Right ventricle myocardium inferior (tissue), 1 donor: ENCODE measurements at regions not wholly inside any gene's neighbourhood (a gene's known extent, or its start where the extent isn't known, plus 50 kb on each side); places are given as distances from the start of the nearest gene placed in this dataset.
"Not testable (repeated sequence)": the region's sequence is repeated elsewhere in the genome, so short reads cannot be mapped to it uniquely, and the experiment has no call there.

Experiments used
- ATAC-seq: fragments of 200-7000 bp; cut with Tn5 transposase; one replicate; pipeline ENCODE4 v1.9.1; 2020; ENCODE audit warnings: mild to moderate bottlenecking, moderate library complexity
- DNase-seq: peaks from one replicate; pipeline ENCODE4 v3.0.0; 2021; ENCODE audit errors: missing footprints
- intact Hi-C: fragments of 100-400 bp; cut with DNase I; formaldehyde crosslinking; loops from one replicate; pipeline ENCODE4 v1.11.0; 2022
- donor health status: DM: no; HTN: yes; CAD: no; lungs with severe emphysema.

DNA sequence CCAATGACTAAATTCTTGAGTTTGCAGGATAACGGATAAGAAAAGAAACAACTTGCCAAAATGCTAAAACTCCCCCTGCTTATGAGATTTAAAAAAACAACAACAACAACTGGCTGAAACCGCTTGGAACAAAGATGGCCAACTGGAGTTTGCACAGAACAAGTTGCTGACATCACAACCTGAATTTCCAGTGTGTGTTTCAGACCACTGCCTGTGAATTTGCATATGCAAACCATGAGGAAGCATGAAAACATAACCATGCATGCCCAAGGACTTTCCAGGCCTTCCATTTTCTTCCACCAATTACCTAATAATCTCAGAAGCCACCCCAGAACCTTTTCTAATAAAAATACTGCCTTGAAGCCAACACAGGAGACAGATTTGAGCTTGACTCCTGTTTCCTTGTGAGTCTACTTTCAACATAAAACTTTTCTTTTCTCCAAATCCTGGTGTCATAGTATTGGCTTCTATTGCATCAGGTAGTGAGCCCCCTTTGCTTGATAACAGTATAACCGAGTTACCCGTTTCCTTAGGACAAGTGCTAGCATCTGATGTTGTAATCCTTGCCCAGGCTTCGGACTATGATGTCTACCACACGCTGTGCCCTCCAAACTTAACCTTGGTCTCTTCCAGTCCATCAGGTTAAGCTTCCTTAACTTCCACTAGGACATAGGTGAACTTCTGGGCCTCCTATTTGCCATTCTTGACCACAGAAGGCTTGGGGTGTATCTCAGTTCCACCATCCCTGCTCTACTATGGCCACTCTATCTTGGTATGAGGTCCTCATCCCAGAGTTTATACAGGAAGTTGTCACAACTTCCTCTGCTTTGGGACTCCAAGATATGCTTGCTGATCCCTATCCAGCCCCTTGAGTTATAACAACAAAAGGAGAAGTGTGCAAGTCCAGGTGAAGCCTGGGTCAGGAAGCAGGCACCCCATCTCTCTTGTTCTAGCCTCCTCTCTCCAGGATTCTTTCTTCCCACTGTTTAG lies 385.5 kb upstream of the INTU start:
- DNase-seq (no peak), ATAC-seq (no peak)
- intact Hi-C loops = no loop called here

DNA sequence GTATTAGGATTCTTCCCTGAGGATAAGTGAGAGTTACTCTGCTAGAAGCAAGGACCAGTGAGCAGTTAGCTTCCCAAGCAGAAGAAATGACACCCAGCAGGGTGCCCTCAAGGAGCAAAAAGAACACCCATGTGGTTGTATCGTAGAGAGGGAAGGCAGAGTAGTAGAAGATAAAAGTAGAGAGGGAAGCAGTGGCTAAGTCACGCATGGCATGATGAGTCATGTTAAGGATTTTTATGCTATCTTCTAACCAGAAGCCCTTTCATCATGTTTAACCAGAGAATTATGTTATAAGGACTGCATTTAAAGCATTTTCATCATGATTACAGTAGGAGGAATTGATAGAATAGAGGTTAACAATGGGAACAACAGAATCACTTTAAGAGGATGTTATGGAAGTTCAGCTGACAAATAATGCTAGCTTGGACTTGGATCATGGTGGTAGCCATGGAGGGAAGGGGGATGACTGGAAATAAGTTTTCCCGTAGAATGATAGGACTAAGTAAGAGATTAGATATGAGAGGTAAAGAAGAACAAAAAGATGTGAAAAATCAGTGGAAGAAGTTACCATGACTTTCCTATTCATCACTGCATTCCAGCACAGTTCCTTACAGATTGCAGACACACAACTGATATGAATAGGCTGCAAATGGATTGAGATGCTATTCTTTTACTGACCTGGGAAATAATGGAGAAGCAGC lies 383.5 kb upstream of the INTU start:
- DNase-seq (no peak), ATAC-seq (no peak)
- intact Hi-C loops = no loop called here

DNA sequence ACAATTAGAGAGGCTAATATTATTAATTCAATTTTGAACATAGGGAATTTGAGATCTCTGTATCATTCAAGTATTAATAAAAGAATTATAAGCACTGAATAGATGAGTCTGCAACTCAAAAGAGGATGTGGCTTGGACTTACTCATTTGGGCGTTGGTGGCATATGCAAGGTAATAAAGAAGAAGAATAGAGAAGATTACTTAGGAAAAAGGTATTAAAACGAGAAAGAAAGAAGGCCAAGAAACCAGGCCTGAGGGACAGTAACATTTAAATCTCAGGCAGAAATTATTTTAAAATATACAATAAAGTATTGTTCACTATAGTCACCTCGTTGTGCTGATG lies 383.0 kb upstream of the INTU start:
- no peak for DNase-seq
- no peak for ATAC-seq
- intact Hi-C loops = no loop called here

DNA sequence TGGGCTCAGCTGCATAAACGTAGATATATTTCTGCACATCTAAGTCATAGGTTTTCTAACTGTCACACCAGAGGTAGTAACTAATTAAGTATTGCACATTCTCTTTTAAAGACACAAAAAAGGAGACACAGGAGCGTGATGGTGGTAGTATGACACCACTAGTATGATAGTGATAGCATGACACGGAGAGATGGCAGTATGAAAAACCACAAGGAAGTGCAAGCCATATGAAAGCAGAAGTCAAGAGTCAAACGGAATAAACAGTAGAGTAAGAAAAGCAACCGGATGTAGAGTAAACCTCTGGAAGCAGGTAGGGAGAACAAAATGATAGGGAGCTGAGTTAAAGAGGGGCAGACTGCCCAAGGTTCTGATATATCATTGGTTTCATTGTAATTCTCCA lies 382.2 kb upstream of the INTU start:
- DNase-seq = no peak
- no peak for ATAC-seq
- intact Hi-C loops = no loop called here

DNA sequence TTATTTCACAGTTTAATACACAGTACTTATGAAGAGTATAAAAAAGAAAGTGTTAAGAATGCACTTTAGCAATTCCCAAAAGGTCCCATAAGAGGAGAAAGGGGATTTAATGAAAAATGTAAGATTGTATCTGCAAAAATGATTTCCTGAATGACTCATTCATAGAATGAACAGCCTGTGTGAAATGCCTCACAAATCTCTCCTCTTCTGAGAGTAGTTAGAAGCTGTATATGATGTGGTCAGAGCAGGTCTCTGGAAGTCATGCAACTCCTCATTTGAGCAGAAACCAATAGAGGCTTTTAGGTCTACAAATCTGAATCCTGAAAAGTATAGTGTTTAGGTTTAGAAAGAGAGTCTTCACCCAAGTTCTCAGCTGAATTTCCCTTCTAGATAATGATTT lies 381.3 kb upstream of the INTU start:
- ATAC-seq (no peak), DNase-seq (no peak)
- intact Hi-C loops = no loop called here

DNA sequence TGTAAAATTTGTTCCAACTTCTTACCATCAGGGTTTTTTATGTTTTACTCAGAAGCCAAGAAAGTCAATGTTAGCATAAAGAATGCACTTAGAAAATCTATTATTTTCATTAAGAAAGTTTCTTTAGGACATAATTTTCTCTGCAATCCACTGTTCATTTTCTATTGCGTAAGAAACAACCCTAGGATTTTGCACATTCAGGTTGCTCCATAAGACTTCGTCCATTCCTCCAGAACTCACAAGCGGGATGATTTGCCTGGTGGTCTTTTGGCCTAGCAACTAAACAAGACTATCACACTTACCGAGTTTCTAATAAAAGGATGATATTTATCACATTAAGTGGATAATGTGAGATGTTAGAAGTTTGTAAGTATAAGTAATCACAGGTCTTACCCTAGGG lies 376.3 kb upstream of the INTU start:
- no peak for DNase-seq
- intact Hi-C loops = no loop called here
- no peak for ATAC-seq

DNA sequence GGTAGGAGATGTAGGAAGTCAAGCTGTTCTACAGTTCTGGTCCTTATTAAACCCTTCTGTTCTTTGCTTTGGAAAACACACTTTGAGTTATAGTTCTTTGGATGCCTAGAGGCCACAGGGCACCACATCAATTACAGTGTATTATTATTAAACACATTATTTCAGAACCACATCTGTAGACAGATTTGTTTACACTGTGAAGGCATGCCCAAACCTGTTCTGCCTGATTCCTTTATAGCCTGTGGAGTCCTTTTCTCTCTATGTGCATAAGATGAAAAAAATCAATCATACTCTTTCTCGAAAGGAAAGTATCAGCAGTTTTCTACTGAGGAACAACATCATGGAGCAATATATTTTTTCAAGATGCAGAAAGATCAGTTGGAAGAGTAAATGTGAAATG lies 371.3 kb upstream of the INTU start:
- ATAC-seq = no peak
- DNase-seq = no peak
- intact Hi-C loops = no loop called here

DNA sequence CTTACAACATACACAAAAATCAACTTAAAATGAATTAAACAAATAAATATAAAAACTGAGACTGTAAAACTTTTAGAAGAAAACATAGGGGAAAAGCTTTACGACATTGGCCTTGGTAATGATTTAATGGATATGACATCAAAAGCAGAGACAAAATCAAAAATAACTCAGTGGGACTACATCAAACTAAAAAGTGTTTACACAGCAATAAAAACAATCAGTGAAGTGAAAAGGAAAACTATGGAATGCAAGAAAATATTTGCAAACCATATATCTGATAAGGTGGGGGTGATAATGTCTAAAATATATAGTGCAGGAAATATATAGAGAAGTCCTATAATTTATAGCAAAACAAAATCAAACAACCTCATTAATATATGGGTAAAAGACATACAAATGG lies 364.4 kb upstream of the INTU start:
- no peak for ATAC-seq
- no peak for DNase-seq
- intact Hi-C loops = no loop called here

DNA sequence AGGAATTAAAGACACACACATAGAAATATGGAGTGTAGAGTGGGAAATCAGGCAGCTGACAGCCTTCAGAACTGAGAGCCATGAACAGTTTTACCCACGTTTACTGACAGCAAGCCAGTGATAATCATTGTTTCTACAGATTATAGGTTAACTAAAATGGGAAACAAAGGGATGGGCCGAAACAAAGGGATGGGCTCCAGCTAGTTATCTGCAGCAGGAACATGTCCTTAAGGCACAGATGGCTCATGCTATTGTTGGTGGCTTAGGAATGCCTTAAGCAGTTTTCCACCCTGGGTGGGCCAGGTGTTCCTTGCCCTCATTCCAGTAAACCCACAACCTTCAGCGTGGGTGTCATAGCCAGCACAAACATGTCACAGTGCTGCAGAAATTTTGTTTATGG lies 355.7 kb upstream of the INTU start:
- DNase-seq, intact Hi-C loops, ATAC-seq: not testable (repeated sequence)

DNA sequence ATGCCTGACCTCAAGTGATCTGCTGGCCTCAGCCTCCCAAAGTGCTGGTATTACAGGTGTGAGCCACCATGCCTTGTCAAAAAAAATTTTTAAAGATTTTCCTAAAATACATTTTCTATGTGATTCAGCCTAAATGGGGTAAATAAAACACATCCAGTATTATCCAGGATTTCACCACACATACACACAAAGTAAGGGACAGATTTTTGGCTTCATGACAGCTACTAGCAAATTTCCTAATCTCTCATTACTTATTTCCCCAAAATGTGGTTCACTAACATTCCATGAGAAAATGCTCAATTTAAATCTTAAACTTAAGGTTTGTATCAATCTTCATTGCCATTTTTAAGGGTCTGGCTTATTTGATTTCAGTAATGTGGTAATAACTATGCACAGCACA lies 348.5 kb upstream of the INTU start:
- no peak for ATAC-seq

DNA sequence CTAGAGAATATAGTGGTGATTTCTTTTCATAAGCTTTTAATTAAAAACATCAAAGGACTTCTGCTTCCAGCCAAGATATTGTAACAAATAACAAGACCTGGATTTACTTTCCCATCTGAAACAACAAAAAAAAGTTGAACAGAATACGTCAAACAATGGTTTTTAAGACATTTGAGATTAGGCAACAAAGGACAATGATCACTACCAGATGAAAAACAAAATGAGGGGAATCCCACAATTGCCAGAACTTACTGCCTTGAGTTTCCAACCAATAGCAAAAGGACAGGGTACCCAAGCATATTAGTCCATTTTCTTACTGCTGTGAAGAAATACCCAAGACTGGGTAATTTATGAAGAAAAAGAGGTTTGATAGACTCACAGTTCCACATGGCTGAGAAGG lies 341.4 kb upstream of the INTU start:
- no peak for ATAC-seq
- DNase-seq = no peak
- intact Hi-C loops = no loop called here

More for the DNA sequence above, 348.5 kb upstream of the INTU start:
- intact Hi-C loops = no loop called here
- DNase-seq = no peak

DNA sequence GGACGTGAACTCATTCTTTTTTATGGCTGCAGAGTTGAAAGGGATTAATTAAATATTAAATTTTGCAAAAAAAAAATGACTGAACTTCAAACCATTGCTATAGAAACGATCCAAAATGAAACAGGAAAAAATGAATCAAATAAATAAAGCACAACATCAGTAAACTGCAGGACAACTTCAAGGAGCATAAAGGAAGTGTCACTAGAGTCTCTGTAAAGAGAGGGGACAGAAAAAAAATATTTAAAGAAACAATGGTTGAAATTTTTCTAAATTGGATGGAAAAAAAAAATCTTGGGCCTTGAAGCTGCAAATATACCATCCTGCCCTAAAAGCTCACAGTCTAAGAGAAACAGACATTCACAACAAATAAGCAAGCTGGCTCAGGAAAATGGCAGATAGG lies 339.3 kb upstream of the INTU start:
- no peak for DNase-seq
- intact Hi-C loops = no loop called here
- ATAC-seq = no peak

DNA sequence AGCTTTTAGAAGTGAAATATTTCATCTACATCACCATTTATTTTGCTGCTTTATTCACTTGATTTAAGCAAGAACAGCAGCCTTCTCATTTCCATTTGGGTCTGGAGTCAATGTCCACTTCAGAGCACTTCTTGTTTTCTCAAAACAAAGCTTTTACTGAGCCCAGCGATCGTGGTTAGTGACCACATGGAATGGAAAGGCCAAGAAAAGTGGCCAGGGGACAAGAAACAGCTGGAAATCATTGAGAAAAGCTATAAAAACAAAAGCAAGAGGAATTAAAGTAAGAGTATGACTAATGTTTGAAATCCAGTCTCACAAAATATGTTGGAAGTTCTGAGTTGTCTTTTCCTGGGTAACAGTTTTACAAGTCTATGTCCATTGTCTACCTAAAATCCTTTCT lies 328.4 kb upstream of the INTU start:
- intact Hi-C loops = no loop called here
- no peak for ATAC-seq
- DNase-seq = no peak

DNA sequence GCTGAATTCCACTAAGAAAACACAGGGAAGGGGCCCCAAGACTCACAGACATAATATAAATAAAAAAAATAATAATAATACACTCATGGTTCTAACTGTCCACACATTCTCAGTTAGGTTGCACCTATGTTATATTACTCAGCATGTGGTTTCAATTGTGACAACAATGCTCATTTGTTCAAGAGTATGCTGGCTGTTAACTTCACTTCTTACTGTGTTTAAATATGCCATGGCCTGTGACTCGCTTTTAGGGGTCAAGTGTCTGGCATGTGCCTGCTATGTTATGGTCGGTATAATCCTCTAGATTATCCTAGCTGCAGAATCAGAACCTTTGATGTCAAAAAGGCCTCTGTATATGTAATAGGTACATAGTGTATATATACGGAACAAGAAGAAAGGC lies 324.8 kb upstream of the INTU start:
- intact Hi-C loops = no loop called here
- DNase-seq (no peak), ATAC-seq (no peak)

DNA sequence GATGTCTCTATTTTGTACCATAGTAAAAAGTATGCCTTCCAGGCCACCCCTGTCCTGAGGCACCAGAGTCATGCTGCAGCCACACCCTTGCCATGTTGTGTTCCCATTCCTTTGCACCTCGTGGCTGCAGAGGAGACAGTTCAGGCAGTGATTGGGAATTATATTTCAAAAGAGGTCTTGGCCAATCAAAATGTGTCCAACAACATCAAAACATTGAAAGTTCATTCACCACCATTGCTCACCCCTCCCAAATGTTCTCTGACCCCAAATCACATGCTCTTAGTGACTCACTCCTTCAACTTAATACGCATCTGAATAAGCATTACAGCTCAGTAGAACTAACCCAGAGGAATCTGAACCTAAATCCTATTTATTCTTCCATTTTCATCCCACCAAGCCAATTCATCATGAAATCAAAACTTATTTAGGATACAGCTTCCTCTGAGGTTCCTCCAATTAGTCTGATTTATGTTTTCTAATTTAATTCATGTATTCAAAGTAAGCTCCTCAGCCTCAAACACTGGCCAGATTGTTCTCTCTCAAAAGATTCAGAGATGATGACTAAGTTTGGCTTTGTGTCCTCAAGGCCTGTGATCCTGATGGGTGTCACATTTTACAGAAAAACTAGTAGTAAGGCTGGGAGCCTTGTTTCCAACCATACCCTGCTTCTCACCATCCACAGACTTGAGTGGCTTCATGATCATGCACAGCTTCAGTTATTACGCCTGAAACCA lies 323.2 kb upstream of the INTU start:
- ATAC-seq = no peak
- intact Hi-C loops = no loop called here
- no peak for DNase-seq

DNA sequence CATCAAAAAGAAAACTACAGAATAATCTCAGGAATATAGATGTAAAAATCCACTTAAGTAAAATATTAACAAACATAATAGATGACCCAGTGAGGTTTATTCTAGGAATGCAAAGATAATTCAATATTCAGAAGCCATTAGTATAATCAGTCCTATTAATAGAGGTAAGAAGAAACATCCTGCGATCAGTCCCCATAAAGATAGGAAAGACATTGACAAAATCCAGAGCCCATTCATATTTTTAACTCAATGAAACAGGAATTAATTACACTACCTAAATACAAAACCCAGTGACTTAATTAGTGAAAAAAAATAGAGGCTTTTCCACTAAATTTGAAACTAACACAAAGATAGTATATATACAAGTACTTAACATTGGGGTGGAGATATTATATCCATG lies 321.4 kb upstream of the INTU start:
- ATAC-seq = no peak
- intact Hi-C loops = no loop called here
- DNase-seq = no peak

DNA sequence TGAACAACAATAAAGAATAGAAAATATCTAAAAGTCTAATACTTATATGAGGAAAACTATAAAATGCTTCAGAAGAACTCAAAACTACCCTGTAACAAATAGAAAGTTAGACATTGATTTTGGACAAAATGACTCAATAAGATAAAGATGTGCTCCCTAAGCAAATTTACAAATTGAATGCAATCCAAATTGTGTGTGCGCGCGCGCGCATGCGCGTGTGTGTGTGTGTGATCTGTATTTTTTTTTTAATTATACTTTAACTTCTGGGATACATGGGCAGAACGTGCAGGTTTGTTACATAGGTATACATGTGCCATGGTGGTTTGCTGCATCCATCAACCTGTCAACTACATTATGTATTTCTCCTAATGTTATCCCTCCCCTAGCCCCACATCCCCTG lies 320.8 kb upstream of the INTU start:
- intact Hi-C loops = no loop called here

DNA sequence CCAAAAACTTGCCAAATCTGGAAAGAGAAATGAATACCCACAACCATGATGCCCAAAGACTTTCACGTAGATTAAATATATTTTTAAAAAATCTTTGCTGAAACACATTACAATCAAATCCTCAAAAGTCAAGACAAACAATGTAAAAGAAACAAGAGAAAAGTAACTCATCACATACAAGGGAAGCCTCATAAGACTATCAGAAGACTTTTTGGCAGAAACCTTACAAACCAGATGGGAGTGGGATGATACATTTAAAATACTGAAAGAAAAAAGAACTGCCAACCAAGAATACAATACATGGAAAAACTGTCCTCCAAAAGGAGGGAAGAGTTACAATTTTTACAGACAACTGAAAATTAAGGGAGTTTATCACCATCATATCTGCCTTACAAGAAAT lies 319.0 kb upstream of the INTU start:
- intact Hi-C loops = no loop called here
- no peak for ATAC-seq
- no peak for DNase-seq

More for the DNA sequence above, 320.8 kb upstream of the INTU start:
- DNase-seq (no peak), ATAC-seq (no peak)

DNA sequence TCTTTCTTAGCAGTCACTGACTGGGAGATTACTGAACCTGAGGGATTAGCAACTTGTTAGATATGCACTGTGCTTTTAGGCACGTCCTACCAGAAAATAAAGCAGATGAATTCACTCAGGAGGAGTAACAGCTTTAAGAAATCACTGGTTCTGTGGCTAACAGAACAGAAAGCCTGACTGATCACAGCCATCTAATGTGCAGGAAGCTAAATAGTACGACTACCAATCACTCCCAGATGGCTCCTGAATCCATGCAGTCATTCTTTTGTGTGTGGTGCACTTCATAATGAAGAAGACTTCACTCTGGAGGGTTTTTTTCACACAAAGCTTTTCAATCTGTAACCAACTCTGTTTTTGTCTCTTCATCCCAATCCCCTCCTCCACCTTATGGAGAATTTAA lies 305.3 kb upstream of the INTU start:
- ATAC-seq = no peak
- intact Hi-C loops = no loop called here
- no peak for DNase-seq
